Heart left ventricle (tissue), 16 donors: ENCODE measurements at regions not wholly inside any gene's neighbourhood (a gene's known extent, or its start where the extent isn't known, plus 50 kb on each side); places are given as distances from the start of the nearest gene placed in this dataset.
"Not testable (repeated sequence)": the region's sequence is repeated elsewhere in the genome, so short reads cannot be mapped to it uniquely, and the experiment has no call there.

ENCODE experiments used
- ATAC-seq, 4 donors: fragments of 200-7000 bp; cut with Tn5 transposase; one replicate each; pipeline ENCODE4 v1.9.1; 2020 to 2022; ENCODE audit warnings: moderate library complexity in 4 of 4, mild to moderate bottlenecking in 3 of 4, moderate number of reproducible peaks in 1 of 4
- DNase-seq, 5 donors: peaks; one replicate each; pipeline ENCODE4 v3.0.0-alpha.2; 2020
- H3K27ac ChIP-seq, 12 donors: fragments of 200-600 bp; sonication (generic) in 4 of 12; one replicate each; pipeline versions ENCODE4 v1.5.0 to v1.8.0; 2016 to 2022; ENCODE audit warnings: mild to moderate bottlenecking in 2 of 12
- H3K27me3 ChIP-seq, 9 donors: fragments of 200-600 bp; sonication (generic) in 2 of 9; one replicate each; pipeline versions ENCODE4 v1.5.1 to v1.8.0; 2016 to 2022; ENCODE audit warnings: mild to moderate bottlenecking in 3 of 9
- H3K36me3 ChIP-seq, 9 donors: fragments of 200-600 bp; sonication (generic) in 2 of 9; one replicate each; pipeline versions ENCODE4 v1.5.0 to v1.8.0; 2018 to 2022; ENCODE audit warnings: mild to moderate bottlenecking in 2 of 9
- H3K4me1 ChIP-seq, 12 donors: fragments of 200-600 bp; sonication (generic) in 4 of 12; one replicate each; pipeline versions ENCODE4 v1.5.0 to v1.8.0; 2016 to 2022; ENCODE audit warnings: mild to moderate bottlenecking in 3 of 12
- H3K4me3 ChIP-seq, 12 donors: fragments of 200-600 bp; sonication (generic) in 4 of 12; one replicate each; pipeline versions ENCODE4 v1.5.0 to v1.8.0; 2017 to 2022; ENCODE audit warnings: mild to moderate bottlenecking in 9 of 12, moderate library complexity in 4 of 12
- H3K9me3 ChIP-seq, 12 donors: fragments of 200-600 bp; sonication (generic) in 4 of 12; one replicate each; pipeline versions ENCODE4 v1.5.0 to v1.8.0; 2016 to 2022; ENCODE audit warnings: mild to moderate bottlenecking in 1 of 12
- CTCF ChIP-seq, 12 donors: fragments of 200-600 bp; sonication (generic) in 4 of 12; IDR thresholded peaks; one replicate each; pipeline versions ENCODE4 v1.5.0 to v1.8.0; 2018 to 2022; ENCODE audit warnings: antibody characterized with exemption in 12 of 12, mild to moderate bottlenecking in 5 of 12
- POLR2A ChIP-seq, 2 donors: fragments of 450-650 bp; IDR thresholded peaks; one replicate each; pipeline ENCODE4 v1.6.1; 2017; ENCODE audit warnings: antibody characterized with exemption in 2 of 2, mild to moderate bottlenecking in 2 of 2, moderate library complexity in 2 of 2
- WGBS, 4 donors: extraction: QIAGEN DNeasy Blood & Tissue Kit in 2 of 4; methylation state at CpG; one replicate each; pipeline versions ENCODE4 v1.1.5 to v1.1.7; 2013 to 2018; 5-methylcytosine and 5-hydroxymethylcytosine counted together
- intact Hi-C, 10 donors: fragments of 100-400 bp; cut with DNase I; formaldehyde crosslinking; loops; one replicate each; pipeline versions ENCODE4 v1.11.1 to v1.14.2; 2022
- donor health status: ischemic (EF 13 %, LVEDD 7.1; RV severe dilation, severe dysfunction).
- donor health status: healthy with polysubstance abuse.
- donor health status: DM: no; HTN: yes; CAD: no.
- donor health status: DM: no; HTN: no; CAD: no.
- donor health status: ischemic (EF 25% LVEDD 6.9; RV normal size, moderate dysfunction).
- donor health status: ischemic (EF 25% LVEDD 5.7; RV mildly dilated, moderate dysfunction).
- donor health status: healthy.
- donor health status: DM: yes; HTN: yes; CAD: no.
- donor health status: ischemic (EF 35%, LVEDD 5.7; RV mildly dilated, moderate dysfunction).
- donor health status: nonischemic (EF 11% LVEDD 7.7; RV severe dilation, severe dysfunction).
- donor health status: DM: yes; HTN: yes; CAD: no.
- donor health status: PGD.
- donor health status: ischemic (EF 29% LVEDD 5.4; RV normal size, mild dysfunction).
- donor health status: nonischemic (EF 23%, LVEDD 6.1; RV moderate dilation, normal function).

- 73 to 92% (median 91%) methylated on average over 1 of the region's 1 CpG for WGBS, 4 donors
- H3K27me3 ChIP-seq = no peaks in the 10 kb centered on the region
- no peaks in the 10 kb centered on the region for H3K36me3 ChIP-seq
- H3K4me3 ChIP-seq = no peak overlapping the region
- no peaks in the 10 kb centered on the region for H3K4me1 ChIP-seq
- TF ChIP-seq CTCF (IDR thresholded peaks at IDR 0.05) = no peak
- no peak for TF ChIP-seq POLR2A (IDR thresholded peaks at IDR 0.05)
- intact Hi-C loops = no loop called here
- no peak for DNase-seq
- H3K9me3 ChIP-seq = peaks cover 0 to 24% (median 8%) of the 10 kb centered on the region in 12 donors
- no peak for ATAC-seq
- no peak overlapping the region for H3K27ac ChIP-seq
These were observed 173.3 kb downstream of the FAM76B start for GRCh38 chr11:95616256-95616804.

GRCh38 chr11:95611827-95612226 is 177.8 kb downstream of the FAM76B start:
- ATAC-seq = no peak

GRCh38 chr11:95610185-95610584 is 179.4 kb downstream of the FAM76B start:
- H3K9me3 ChIP-seq, ATAC-seq, H3K36me3 ChIP-seq, intact Hi-C loops, H3K4me3 ChIP-seq, H3K27ac ChIP-seq, DNase-seq, H3K27me3 ChIP-seq, H3K4me1 ChIP-seq: not testable (repeated sequence)
- 95 to 99% (median 97%) methylated on average over 5 of the region's 5 CpGs for WGBS, 4 donors

More at GRCh38 chr11:95611827-95612226, 177.8 kb downstream of the FAM76B start:
- intact Hi-C loops = no loop called here
- DNase-seq = no peak
- TF ChIP-seq POLR2A (IDR thresholded peaks at IDR 0.05) (no peak), CTCF (IDR thresholded peaks at IDR 0.05) (no peak)
- Histone ChIP-seq H3K36me3 (no peaks in the 10 kb centered on the region), H3K4me3 (no peak overlapping the region), H3K9me3 (no peaks in the 10 kb centered on the region), H3K27ac (no peak overlapping the region), H3K27me3 (no peaks in the 10 kb centered on the region), H3K4me1 (no peaks in the 10 kb centered on the region)

- Histone ChIP-seq H3K9me3 (no peaks in the 10 kb centered on the region), H3K27me3 (no peaks in the 10 kb centered on the region), H3K27ac (no peak overlapping the region), H3K4me3 (no peak overlapping the region), H3K4me1 (no peaks in the 10 kb centered on the region), H3K36me3 (no peaks in the 10 kb centered on the region)
- TF ChIP-seq POLR2A (IDR thresholded peaks at IDR 0.05) (no peak), CTCF (IDR thresholded peaks at IDR 0.05) (no peak)
- 93 to 100% (median 97%) methylated on average over 1 of the region's 1 CpG for WGBS, 4 donors
- DNase-seq (no peak), ATAC-seq (no peak)
- intact Hi-C loops = loop anchor here in 1 of 10 donors (10.0 kb wide), 1 partner anchor 63 kb away; no protein-coding TSS in a partner anchor
These were observed 181.5 kb downstream of the FAM76B start for GRCh38 chr11:95608093-95608492.

GRCh38 chr11:95606824-95607223 is 182.8 kb downstream of the FAM76B start:
- H3K9me3 ChIP-seq = no peaks in the 10 kb centered on the region
- intact Hi-C loops = loop anchor here in 1 of 10 donors (10.0 kb wide), 1 partner anchor 62 kb away; no protein-coding TSS in a partner anchor
- no peaks in the 10 kb centered on the region for H3K4me1 ChIP-seq
- H3K4me3 ChIP-seq = no peak overlapping the region
- no peak for TF ChIP-seq CTCF (IDR thresholded peaks at IDR 0.05)
- no peak for TF ChIP-seq POLR2A (IDR thresholded peaks at IDR 0.05)
- WGBS, 4 donors = 87 to 93% (median 90%) methylated on average over 3 of the region's 3 CpGs
- H3K27me3 ChIP-seq = no peaks in the 10 kb centered on the region
- DNase-seq (no peak), ATAC-seq (no peak)
- H3K27ac ChIP-seq = no peak overlapping the region
- no peaks in the 10 kb centered on the region for H3K36me3 ChIP-seq
